ENCODE measurements at regions not wholly inside any gene's neighbourhood (a gene's known extent, or its start where the extent isn't known, plus 50 kb on each side); places are given as distances from the start of the nearest gene placed in this dataset.

GRCh38 chr6:138007014-138007472 is 100.2 kb downstream of the PERP start:
- peak; percentile 52 for DNase-seq (ENCODE audit: low spot score)

DNA sequence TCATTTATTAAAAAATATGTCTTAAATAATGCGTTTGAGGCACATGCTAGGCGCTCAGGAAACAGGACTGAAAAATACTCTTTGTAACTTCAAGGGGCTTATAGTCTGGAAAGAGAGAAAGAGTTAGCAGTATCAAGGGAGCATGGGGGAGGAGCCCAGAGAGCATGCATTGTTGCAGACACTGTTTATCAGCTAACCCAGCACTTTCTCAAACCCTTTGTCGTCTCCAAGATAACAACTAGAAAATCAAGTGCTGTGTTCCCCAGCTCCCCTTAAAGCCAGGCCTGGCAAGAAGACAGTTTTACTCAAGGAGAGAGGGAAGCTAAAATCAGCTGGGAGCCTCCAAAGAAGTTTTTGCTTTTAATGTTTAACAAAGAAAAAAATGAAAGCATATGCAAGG is 98.4 kb downstream of the PERP start:
- no peak for DNase-seq (ENCODE audit: low spot score)

GRCh38 chr6:138011413-138011812 is 95.8 kb downstream of the PERP start:
- DNase-seq (ENCODE audit: low spot score): no peak

GRCh38 chr6:138012682-138013081 is 94.5 kb downstream of the PERP start:
- DNase-seq (ENCODE audit: low spot score): no peak

- DNase-seq (ENCODE audit: low spot score): no peak
Observed at GRCh38 chr6:138013959-138014358, 93.3 kb downstream of the PERP start.

DNA sequence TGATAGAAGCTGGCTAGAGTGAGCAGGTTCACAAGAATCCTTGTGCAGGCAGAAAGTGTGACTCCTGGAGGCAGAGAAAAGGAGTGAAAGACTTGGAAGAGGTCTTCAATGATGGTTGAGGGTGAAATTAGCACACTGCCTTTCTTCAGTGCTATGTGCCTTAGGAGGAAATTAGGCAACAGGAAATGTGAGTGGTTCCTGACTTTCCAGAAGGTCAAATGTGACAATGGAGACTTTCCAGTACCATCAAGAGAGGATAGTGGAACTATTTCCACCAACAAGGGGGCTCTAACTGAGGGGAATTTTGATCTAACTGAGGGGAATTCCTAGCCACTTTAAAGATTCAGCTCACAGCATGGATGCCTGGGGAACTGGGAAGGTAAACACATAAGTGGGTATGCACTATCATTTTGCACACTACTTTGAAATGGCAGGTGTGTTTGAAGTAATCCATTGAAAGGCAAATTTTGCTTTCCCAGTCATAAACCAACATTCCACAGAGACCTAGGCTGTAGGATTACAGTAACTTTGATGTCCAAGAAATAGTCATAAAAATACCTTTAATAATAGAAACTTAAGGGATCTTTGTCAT is 90.0 kb downstream of the PERP start:
- no peak for DNase-seq (ENCODE audit: low spot score)

GRCh38 chr6:138018297-138018696 is 88.9 kb downstream of the PERP start:
- no peak for DNase-seq (ENCODE audit: low spot score)

DNA sequence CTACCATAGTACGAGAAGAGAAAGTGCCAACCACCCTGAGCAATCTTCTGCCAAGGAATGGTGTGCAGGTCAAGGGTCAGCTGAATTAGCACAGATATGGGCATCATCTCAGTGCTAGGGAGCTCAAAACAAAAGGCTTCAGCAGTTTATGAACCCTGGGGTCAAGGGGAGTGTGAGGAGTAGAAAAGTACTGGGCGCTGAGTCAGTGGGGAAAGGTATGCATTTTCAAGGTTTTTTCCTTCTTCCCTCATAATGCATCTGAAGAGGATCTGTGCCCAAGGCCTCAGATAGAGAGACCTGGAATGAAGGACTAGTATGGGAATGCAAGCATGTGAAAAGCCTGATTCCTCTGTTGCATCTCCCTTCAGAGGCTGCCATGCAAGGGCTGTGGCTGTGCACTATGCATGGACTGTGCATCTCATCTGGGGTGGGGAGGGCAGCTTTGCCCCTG is 81.7 kb downstream of the PERP start:
- no peak for DNase-seq (ENCODE audit: low spot score)

DNA sequence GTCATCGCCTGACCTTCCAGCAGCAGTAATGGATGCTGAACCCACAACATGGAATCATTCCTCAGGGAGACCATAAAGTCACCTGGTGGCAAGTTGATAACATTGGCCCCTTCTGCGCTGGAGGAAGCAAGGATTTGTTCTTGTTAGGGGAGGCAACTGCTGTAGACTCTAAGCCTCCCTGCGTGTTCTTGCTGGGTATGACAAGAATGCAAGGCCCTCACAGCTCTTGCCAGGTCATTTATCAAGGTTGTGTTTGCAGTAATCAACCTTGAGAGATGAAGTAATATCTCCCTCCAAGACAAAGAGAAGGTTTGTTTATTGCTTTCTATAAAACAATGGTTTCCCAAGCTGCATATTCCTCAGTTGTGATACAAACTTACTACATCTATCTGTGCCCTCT is 80.9 kb downstream of the PERP start:
- no peak for DNase-seq (ENCODE audit: low spot score)

DNA sequence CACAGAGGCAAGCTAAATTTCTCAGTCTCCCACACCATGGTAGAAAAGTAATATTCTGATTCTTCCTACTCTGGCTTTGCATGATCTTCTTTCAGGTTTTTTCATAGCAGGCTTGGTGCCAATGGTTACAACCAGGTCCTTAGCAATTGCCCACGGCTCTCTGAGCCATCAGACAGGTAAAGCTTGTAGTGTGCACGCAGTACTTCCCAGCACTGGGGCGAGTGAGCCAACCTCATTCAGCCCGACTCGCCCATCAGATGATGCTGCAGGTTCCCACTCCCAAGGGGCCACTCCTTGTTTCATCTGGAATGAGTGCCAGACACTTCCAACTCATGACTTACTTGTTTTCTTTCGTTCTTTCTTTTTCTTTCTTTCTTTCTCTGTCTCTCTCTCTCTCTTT is 78.3 kb downstream of the PERP start:
- no peak for DNase-seq (ENCODE audit: low spot score)

- no peak for DNase-seq (ENCODE audit: low spot score)
Observed at GRCh38 chr6:138030872-138031271, 76.3 kb downstream of the PERP start.

GRCh38 chr6:138031417-138031816 is 75.8 kb downstream of the PERP start:
- DNase-seq (ENCODE audit: low spot score): no peak

GRCh38 chr6:138031850-138032249 is 75.4 kb downstream of the PERP start:
- DNase-seq (ENCODE audit: low spot score): no peak

GRCh38 chr6:138032571-138032970 is 74.6 kb downstream of the PERP start:
- no peak for DNase-seq (ENCODE audit: low spot score)

DNA sequence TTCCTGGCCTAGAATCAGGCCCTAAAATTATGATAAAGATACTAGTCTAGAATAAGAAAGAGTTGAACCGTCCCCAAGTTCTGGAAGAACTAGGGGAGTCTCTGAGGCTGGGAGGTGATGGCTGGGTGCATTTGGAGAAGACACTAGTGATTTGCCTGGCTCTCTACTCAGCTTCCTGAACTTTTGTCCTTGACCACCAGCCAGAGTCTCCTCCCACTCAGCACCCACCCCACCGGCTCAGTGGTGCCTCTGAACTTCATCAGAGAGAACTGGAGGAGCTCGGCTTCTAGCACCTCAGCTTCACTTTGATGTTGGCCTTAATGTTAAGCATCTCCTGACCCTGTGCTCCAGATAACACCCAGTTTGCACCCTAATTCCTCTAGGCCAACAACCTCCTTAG is 73.0 kb downstream of the PERP start:
- DNase-seq (ENCODE audit: low spot score): no peak

DNA sequence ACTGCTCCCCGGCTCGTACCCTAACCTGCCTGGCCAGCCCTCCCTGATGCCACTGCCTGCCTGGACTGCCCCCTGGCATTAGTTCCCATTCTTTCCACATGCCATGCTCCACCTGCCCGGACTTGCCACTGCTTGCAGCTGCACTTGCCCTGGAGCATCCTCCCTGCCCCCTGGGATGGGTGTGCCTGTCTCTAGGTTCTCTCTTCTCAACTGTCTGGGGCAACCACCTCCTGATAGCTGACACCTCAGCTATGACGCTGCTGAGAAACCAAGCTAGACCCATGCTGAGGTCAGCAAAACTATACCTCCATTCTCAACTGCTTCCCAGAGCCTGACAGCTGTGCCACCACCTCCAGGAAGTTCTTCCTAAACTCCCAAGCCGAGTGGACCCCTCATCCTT is 72.1 kb downstream of the PERP start:
- no peak for DNase-seq (ENCODE audit: low spot score)

DNA sequence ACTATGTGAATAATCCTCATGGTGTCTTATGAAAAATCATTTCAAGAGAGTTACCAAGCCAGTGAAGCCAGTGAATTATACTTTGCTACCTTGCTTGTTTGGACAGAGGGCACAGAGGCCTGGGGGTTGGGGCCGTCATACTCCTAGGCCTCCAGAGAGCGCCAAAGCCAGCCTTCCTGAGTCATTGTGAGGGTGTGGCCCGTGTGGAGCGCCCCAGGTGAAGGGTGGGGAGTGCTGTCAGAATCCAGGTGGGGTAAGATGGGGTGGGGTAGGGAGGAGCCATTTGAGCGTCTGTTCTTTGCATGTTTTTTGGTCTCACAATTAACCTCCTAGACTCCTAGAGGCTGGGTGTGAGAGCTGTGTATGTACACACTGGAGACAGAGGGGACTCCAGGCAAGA is 71.1 kb downstream of the PERP start:
- no peak for DNase-seq (ENCODE audit: low spot score)

GRCh38 chr6:138037009-138037504 is 70.2 kb downstream of the PERP start:
- DNase-seq (ENCODE audit: low spot score): no peak

DNA sequence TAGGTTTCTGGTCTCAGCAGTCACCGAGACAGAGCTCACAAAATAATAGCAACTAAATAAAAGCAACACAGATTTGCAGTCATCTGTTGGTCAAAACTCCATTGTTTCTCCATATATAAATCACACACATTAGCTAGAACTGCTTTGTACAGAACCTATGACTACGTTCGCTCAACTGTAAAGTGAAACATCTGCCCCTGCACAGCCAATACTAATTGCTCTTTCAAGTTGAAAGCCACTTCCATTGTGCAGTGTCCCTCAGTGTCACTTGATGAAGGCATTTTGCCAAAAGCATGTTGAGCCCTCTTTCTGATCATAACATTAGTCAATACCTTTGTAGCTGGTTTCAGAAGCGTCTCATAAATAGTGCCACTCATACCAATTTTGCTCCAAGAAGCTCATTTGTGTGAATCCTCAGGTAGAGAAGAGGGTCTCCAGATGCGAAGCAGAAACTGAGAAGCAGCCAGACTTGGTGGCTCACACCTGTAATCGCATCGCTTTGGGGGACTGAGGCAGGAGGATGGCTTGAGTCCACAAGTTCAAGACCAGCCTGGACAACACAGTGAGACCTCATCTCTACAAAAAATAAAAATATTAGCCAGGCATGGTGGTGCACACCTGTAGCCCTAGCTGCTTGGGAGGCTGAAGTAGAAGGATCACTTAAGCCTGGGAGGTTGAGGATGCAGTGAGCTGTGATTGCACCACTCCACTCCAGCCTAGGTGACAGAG is 68.9 kb downstream of the PERP start:
- DNase-seq (ENCODE audit: low spot score): no peak
